RKO (cell line): ENCODE measurements at regions not wholly inside any gene's neighbourhood (a gene's known extent, or its start where the extent isn't known, plus 50 kb on each side); places are given as distances from the start of the nearest gene placed in this dataset.
"Not testable (repeated sequence)": the region's sequence is repeated elsewhere in the genome, so short reads cannot be mapped to it uniquely, and the experiment has no call there.

Source experiments
- DNase-seq: peaks from one replicate; pipeline ENCODE4 v3.0.0-alpha.2; 2016; ENCODE audit warnings: low spot score

GRCh38 chr2:208686665-208687064 lies 280.1 kb downstream of the PTH2R start:
- DNase-seq, result no peak

- not testable (repeated sequence) for DNase-seq
These were observed 281.1 kb downstream of the PTH2R start for GRCh38 chr2:208687720-208688119.

- no peak for DNase-seq
These were observed 291.5 kb downstream of the PTH2R start for GRCh38 chr2:208698114-208698513.

GRCh38 chr2:208708486-208708885 lies 301.9 kb downstream of the PTH2R start:
- DNase-seq, result no peak

- DNase-seq, result no peak
These were observed 305.0 kb downstream of the PTH2R start for GRCh38 chr2:208711598-208711997.

- DNase-seq, result no peak
These were observed 306.6 kb downstream of the PTH2R start for GRCh38 chr2:208713066-208713745.

GRCh38 chr2:208718828-208719227 lies 312.2 kb downstream of the PTH2R start:
- DNase-seq, result no peak

- DNase-seq, result no peak
These were observed 316.1 kb downstream of the PTH2R start for GRCh38 chr2:208722731-208723130.

- DNase-seq, result no peak
These were observed 318.7 kb downstream of the PTH2R start for GRCh38 chr2:208725280-208725679.

GRCh38 chr2:208726242-208726641 lies 319.6 kb downstream of the PTH2R start:
- DNase-seq, result no peak

- DNase-seq, result not testable (repeated sequence)
These were observed 345.2 kb downstream of the PTH2R start for GRCh38 chr2:208751663-208752415.

GRCh38 chr2:208757364-208757763 lies 350.8 kb downstream of the PTH2R start:
- no peak for DNase-seq

- DNase-seq, result not testable (repeated sequence)
These were observed 366.5 kb downstream of the PTH2R start for GRCh38 chr2:208773074-208773473.

GRCh38 chr2:208781166-208781565 lies 374.6 kb downstream of the PTH2R start:
- no peak for DNase-seq

GRCh38 chr2:208782097-208782496 lies 375.5 kb downstream of the PTH2R start:
- no peak for DNase-seq

- peak; percentile 8 for DNase-seq
These were observed 376.6 kb downstream of the PTH2R start for GRCh38 chr2:208783184-208783583.

- DNase-seq, result not testable (repeated sequence)
These were observed 378.2 kb downstream of the PTH2R start for GRCh38 chr2:208784774-208785173.

GRCh38 chr2:208791257-208791656 lies 384.7 kb downstream of the PTH2R start:
- DNase-seq, result no peak

GRCh38 chr2:208792766-208793165 lies 386.2 kb downstream of the PTH2R start:
- DNase-seq, result no peak

- DNase-seq, result no peak
These were observed 386.8 kb downstream of the PTH2R start for GRCh38 chr2:208793434-208793833.

GRCh38 chr2:208794288-208794975 lies 387.8 kb downstream of the PTH2R start:
- no peak for DNase-seq

- DNase-seq, result no peak
These were observed 392.1 kb downstream of the PTH2R start for GRCh38 chr2:208798698-208799097.

- no peak for DNase-seq
These were observed 392.8 kb downstream of the PTH2R start for GRCh38 chr2:208799397-208799796.
